Activated naive CD8-positive, alpha-beta T cell treated with anti-CD3 and anti-CD28 coated beads for 36 hours (primary cell): ENCODE measurements at regions not wholly inside any gene's neighbourhood (a gene's known extent, or its start where the extent isn't known, plus 50 kb on each side); places are given as distances from the start of the nearest gene placed in this dataset.
"Not testable (repeated sequence)": the region's sequence is repeated elsewhere in the genome, so short reads cannot be mapped to it uniquely, and the experiment has no call there.

Experiments
- DNase-seq: peaks from one replicate; pipeline ENCODE4 v3.0.0; 2021
- H3K27ac Mint-ChIP-seq: one replicate; pipeline ENCODE4 v1.8.0; 2022; ENCODE audit warnings: mild to moderate bottlenecking, moderate library complexity, mixed read lengths
- H3K27me3 Mint-ChIP-seq: one replicate; pipeline ENCODE4 v1.8.0; 2022; ENCODE audit warnings: mild to moderate bottlenecking, mixed read lengths
- H3K36me3 Mint-ChIP-seq: one replicate; pipeline ENCODE4 v1.8.0; 2021; ENCODE audit warnings: mild to moderate bottlenecking, mixed read lengths
- H3K4me1 Mint-ChIP-seq: one replicate; pipeline ENCODE4 v1.8.0; 2021; ENCODE audit warnings: mixed read lengths
- H3K4me3 Mint-ChIP-seq: one replicate; pipeline ENCODE4 v1.8.0; 2022; ENCODE audit warnings: mild to moderate bottlenecking, moderate library complexity, mixed read lengths
- H3K9me3 Mint-ChIP-seq: one replicate; pipeline ENCODE4 v1.8.0; 2022; ENCODE audit warnings: mixed read lengths

DNA sequence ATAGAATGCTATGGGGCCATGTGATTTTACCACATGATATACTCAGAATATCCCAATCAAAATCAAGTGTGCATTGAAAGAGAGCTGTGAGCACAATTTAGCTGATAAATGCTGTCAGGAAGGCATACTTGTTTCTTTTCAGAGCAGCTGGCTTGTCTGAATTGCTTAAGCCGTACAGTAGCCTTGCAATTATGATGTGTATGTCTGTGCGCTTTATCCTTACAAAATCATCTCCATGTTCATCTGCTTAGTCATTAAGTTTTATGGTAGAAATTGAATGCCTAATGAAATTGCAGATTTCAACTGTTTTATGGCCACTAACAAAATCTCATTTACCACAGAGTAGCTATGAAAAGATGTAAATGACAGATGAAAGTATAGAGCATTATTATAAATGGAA, 346.0 kb upstream of the DLGAP1 start:
- no peaks in the 10 kb centered on the region for H3K36me3 Mint-ChIP-seq
- H3K27ac Mint-ChIP-seq: no peak overlapping the region
- H3K9me3 Mint-ChIP-seq: peaks cover 2% of the 10 kb centered on the region
- no peaks in the 10 kb centered on the region for H3K4me1 Mint-ChIP-seq
- no peak overlapping the region for H3K4me3 Mint-ChIP-seq
- H3K27me3 Mint-ChIP-seq: peaks cover 3% of the 10 kb centered on the region
- DNase-seq: no peak

DNA sequence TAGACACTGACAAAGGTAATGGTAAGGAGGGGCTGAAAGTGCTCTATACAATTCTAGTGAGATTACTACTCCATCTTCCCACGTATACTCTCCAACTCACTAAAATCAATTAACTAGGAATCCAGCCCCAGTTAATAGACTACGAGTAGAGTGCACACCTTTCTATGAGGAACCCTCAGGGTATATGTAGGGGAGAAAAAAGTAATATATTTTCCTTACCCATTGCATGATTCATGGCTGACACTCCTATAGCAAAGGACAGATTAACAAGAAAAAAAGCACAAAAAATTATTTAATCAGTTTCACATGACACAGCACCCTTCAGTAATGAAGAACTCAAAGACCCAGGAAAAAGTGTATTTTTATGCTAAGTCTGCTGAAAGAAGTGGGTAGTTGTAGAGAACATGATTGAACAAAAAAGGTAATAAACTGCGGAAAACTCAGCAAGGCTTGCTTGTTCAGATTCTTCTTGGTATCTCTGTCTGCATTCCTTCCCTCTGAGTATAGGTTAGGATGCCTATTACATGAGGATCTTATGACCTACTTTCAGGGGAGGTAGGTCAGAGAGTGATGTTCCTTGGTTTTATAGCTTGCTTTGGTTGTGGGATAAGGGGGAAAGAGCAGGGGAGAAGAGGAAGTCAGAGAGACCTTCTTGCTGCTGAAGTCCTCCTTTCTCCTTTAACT, 342.0 kb upstream of the DLGAP1 start:
- no peak overlapping the region for H3K27ac Mint-ChIP-seq
- no peak overlapping the region for H3K4me3 Mint-ChIP-seq
- DNase-seq: no peak
- peaks cover 5% of the 10 kb centered on the region for H3K9me3 Mint-ChIP-seq
- H3K27me3 Mint-ChIP-seq: no peaks in the 10 kb centered on the region
- no peaks in the 10 kb centered on the region for H3K36me3 Mint-ChIP-seq
- H3K4me1 Mint-ChIP-seq: no peaks in the 10 kb centered on the region

DNA sequence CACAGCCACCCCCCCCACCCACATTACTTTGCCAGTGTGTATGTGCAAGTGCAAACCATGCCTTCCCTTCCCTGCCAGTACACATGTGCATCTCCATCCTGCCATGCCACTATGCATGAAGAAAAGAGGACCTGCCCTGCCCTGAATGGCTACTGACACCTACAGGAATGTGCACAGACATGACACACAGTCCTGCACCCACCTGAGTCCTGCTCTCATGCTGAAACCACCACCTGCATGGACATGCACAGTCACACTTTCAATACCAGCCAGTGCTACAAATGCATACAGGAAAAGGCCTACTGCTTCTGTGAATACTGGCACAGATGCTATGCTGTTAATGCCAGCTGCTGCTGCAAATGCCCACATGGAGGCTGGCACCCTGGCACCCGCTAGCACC, 334.4 kb upstream of the DLGAP1 start:
- H3K4me1 Mint-ChIP-seq: no peaks in the 10 kb centered on the region
- no peaks in the 10 kb centered on the region for H3K27me3 Mint-ChIP-seq
- no peaks in the 10 kb centered on the region for H3K9me3 Mint-ChIP-seq
- DNase-seq: no peak
- H3K36me3 Mint-ChIP-seq: no peaks in the 10 kb centered on the region
- no peak overlapping the region for H3K4me3 Mint-ChIP-seq
- H3K27ac Mint-ChIP-seq: no peak overlapping the region

DNA sequence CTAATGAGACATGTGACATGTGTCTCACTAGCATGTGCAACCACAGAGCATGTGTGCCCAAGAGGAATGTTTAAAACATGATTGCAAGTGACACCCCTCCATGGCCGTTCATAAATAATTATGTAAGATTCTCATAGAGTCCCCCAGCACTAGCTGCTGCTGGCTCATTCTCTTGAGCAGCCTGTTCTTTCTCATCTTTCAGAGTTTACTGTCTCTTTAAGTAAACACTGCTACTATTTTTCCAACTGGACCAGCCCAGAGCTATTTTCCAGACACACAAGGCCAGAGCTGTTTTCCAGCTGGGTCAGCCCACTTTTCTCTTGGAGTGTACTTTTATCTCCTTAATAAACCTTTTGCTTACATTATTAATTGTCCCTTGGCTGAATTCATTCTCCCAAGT, 326.8 kb upstream of the DLGAP1 start:
- Mint-ChIP-seq H3K4me1 (no peaks in the 10 kb centered on the region), H3K4me3 (no peak overlapping the region), H3K9me3 (peaks cover 1% of the 10 kb centered on the region), H3K36me3 (no peaks in the 10 kb centered on the region), H3K27me3 (no peaks in the 10 kb centered on the region), H3K27ac (no peak overlapping the region)
- DNase-seq: no peak

DNA sequence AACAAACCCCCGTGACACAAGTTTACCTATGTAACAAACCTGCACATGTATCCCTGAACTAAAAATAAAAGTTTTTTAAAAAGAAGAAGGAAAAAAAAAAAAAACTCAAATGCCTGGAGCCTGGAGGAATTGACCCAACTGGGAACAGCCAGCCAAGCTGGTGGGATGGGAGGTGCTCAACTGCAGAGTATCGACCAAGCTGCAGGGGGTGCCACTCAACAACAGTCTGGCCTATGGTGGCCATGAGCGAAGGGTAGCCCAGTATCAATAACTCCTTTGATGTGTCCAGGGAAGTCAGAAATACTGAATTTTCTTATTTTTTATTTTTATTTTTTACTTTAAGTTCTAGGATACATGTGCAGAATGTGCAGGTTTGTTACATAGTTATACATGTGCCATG, 310.3 kb upstream of the DLGAP1 start:
- no peak for DNase-seq
- Mint-ChIP-seq H3K9me3 (peaks cover 2% of the 10 kb centered on the region), H3K4me3 (no peak overlapping the region), H3K4me1 (no peaks in the 10 kb centered on the region), H3K36me3 (no peaks in the 10 kb centered on the region), H3K27ac (no peak overlapping the region), H3K27me3 (no peaks in the 10 kb centered on the region)

DNA sequence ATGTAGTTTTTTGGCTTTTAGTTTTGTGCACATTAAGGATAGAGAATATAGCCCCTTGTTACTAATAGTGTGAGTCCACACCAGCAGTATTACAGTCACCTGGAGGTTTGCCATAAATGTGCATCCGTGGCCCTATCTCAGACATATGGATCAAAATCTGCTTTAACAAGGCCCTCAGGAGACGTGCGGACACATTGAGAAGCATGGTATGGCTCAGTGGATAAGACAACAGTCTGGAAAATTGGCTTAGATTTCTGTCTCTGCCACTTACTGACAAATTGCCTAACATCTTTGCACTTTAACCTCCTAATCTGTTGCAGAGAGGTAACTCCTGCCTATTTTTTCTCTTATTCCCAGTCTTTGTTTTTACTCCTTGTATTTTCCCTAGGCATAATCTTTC, 307.2 kb upstream of the DLGAP1 start:
- Mint-ChIP-seq H3K4me1 (no peaks in the 10 kb centered on the region), H3K27me3 (no peaks in the 10 kb centered on the region), H3K9me3 (no peaks in the 10 kb centered on the region), H3K36me3 (no peaks in the 10 kb centered on the region), H3K4me3 (no peak overlapping the region), H3K27ac (no peak overlapping the region)
- DNase-seq: no peak

DNA sequence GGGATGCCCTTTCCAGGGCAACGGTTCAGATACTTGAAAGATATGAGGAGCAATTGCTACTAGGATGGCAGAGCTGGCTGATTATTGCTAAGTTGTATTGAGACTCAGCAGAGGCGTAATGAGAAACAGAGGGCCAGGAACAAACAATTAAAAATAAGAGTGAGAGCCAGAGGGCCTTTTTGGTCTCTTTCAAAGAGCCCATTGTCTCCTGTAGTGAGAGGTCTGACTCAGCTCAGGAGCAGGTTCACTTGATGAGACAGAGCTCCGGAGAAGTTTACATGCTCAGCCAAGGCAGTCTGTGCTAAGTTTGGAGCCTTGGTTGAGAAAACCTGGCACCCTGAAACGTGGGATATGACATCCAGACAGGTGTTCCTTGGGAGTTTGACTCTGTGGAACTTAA, 303.9 kb upstream of the DLGAP1 start:
- Mint-ChIP-seq H3K9me3 (no peaks in the 10 kb centered on the region), H3K27me3 (no peaks in the 10 kb centered on the region), H3K27ac (no peak overlapping the region), H3K4me1 (no peaks in the 10 kb centered on the region), H3K4me3 (no peak overlapping the region), H3K36me3 (no peaks in the 10 kb centered on the region)
- no peak for DNase-seq

DNA sequence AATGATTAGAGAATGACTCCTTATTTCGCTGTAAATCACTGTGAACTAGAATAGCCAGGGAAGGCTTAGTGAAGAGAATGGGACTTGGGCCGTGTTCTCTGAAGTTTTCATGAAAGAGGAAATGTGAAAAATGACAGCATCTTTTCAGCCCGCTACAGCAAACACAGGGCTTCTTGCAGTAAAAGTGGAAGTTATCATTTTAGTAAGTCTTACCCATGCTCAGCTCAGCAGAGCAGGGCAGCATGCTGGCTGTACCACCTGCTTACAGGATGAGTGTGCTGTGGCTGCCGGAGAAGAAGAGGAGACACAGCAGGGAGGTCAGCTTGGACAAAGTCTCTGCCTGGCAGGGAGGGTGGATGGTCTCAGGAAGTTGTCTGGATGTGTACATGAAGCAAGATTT, 300.7 kb upstream of the DLGAP1 start:
- Mint-ChIP-seq H3K4me1 (no peaks in the 10 kb centered on the region), H3K36me3 (no peaks in the 10 kb centered on the region), H3K27ac (no peak overlapping the region), H3K27me3 (no peaks in the 10 kb centered on the region), H3K9me3 (peaks cover 4% of the 10 kb centered on the region), H3K4me3 (no peak overlapping the region)
- DNase-seq: no peak

DNA sequence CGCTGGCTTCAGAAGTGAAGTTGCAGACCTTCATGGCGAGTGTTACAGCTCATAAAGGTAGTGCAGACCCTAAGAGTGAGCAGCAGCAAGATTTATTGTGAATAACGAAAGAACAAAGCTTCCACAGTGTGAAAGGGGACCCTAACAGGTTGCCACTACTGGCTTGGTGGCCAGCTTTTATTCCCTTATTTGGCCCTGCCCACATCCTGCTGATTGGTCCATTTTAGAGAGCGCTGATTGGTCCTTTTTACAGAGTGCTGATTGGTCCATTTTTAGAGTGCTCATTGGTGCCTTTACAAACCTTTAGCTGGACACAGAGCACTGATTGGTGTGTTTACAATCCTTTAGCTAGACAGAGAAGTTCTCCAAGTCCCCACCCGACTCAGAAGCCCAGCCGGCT, 298.0 kb upstream of the DLGAP1 start:
- DNase-seq, H3K9me3 Mint-ChIP-seq, H3K27me3 Mint-ChIP-seq, H3K27ac Mint-ChIP-seq, H3K4me3 Mint-ChIP-seq, H3K4me1 Mint-ChIP-seq, H3K36me3 Mint-ChIP-seq: not testable (repeated sequence)

DNA sequence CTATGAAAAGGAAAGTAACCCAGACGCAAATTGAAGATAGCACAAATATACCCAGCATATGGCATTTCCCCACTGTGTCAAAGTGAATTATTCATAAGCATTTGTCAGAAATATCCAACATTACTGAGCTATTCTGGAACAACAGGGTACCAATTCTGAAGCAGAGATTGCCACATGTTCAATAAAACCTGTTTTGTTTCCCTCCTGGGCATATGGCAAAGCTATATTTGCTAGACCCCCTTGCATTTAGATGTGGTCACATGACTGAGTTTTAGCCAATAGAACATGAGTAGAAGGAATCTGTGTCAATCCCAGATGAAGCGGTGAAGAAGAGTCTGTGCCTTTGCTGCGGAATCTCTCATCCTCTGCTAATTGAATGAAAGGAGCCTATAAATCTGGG, 296.4 kb upstream of the DLGAP1 start:
- H3K9me3 Mint-ChIP-seq: peaks cover 4% of the 10 kb centered on the region
- no peak overlapping the region for H3K27ac Mint-ChIP-seq
- no peak overlapping the region for H3K4me3 Mint-ChIP-seq
- no peak for DNase-seq
- H3K36me3 Mint-ChIP-seq: no peaks in the 10 kb centered on the region
- H3K27me3 Mint-ChIP-seq: no peaks in the 10 kb centered on the region
- no peaks in the 10 kb centered on the region for H3K4me1 Mint-ChIP-seq

DNA sequence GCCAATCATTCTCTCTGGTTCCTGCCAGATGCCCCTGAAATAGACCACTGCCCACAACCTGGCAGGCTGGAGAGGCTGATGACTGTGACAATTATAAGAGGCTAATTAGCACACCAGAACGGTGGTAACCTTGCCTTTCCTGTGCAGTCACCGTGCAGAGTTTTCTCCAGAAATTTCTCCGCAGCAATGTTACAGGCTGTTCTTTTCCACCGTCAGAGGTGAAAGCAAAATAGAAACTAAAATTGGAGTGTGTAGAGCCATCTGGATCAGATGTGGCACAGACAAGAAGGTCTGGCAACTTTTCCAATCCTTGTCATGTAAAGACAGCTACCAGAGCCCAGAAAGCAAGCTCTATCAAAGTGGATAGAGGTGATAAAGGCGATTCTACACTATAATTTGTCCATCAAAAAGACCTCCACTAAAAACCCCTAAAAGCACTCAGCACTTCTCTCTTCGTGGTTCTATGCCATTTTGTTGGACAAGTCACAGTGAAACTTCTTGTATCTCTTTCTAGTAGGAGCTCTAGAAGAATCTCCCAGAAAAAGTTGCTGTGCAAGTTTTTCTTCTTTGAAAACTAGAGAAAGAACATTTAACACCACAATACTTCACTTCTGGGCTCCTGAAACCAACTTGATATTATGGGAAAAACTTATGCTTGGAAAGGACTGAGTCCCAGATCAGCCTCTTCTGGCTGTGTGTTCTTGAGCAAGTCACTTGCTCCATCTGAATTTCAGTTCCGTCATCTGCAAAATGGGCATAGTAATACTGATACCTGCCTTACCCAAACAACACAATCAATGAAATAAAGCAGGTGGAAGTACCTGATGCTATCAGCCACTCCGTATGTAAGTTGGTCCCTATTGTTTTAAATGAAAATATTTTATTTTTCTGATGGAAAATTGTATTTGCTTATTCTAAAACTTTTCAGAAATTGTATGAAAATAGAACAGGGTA, 295.6 kb upstream of the DLGAP1 start:
- Mint-ChIP-seq H3K4me3 (no peak overlapping the region), H3K4me1 (no peaks in the 10 kb centered on the region), H3K36me3 (no peaks in the 10 kb centered on the region), H3K27me3 (no peaks in the 10 kb centered on the region), H3K27ac (no peak overlapping the region), H3K9me3 (peaks cover 5% of the 10 kb centered on the region)
- DNase-seq: no peak

DNA sequence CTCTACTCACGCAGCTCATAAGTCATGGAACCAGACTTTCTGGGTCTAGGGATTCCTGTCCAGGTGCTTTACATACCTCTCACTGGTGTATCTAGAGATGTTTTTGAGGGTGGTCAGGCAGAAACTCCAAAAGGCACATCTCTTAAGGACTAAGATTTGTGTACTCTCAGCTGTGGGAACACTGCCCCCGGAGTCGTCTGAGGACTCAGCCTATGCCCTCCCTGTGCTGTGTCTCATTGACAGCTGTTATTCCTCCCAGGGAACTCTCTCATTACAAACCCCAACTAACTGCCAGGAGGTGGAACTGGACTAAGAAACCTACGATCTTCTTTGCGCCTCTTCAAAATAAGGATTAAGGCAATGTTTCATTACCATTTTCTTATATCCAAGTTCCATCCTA, 293.9 kb upstream of the DLGAP1 start:
- no peak overlapping the region for H3K27ac Mint-ChIP-seq
- H3K4me1 Mint-ChIP-seq: no peaks in the 10 kb centered on the region
- no peak overlapping the region for H3K4me3 Mint-ChIP-seq
- no peaks in the 10 kb centered on the region for H3K36me3 Mint-ChIP-seq
- peaks cover 9% of the 10 kb centered on the region for H3K9me3 Mint-ChIP-seq
- H3K27me3 Mint-ChIP-seq: no peaks in the 10 kb centered on the region
- no peak for DNase-seq

DNA sequence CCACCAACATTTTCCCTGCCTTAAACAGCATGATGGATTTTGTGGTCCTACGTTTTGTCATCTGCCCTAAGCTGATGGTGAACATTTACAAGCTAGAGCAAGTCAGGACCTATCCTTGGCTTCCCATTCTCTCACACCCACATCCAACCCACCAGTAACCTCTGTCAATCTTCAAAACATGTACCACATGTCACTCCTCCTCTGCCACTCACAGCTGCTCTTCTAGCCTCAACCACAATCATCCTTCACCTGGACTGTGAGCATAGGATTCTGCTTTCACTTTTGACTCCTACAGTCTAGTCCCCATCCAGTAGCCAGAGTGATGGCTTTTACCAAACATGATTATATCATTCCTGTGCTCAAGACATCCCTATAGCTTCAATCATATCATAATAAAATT, 279.8 kb upstream of the DLGAP1 start:
- Mint-ChIP-seq H3K27me3 (no peaks in the 10 kb centered on the region), H3K4me3 (no peak overlapping the region), H3K27ac (no peak overlapping the region), H3K9me3 (peaks cover 6% of the 10 kb centered on the region), H3K4me1 (no peaks in the 10 kb centered on the region), H3K36me3 (no peaks in the 10 kb centered on the region)
- DNase-seq: no peak

DNA sequence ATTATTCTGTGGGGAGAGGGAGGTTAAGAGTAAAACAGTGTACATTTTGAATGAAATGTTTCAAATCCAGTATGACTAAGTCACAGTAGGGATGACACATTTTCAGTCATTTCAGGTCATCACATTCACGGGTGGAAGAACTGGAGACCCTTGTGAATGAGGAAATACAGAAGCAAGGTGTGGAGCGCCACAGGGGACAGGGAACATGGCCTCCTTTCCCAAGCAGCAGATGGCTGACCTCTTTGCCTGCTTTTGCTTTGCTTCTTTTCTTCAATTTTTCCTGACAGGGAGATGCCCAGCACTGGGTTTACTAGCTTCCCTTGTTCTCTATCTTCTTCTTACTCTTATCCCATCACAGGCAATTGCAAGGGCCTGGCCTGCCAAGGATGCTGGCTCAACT, 278.9 kb upstream of the DLGAP1 start:
- peaks cover 6% of the 10 kb centered on the region for H3K9me3 Mint-ChIP-seq
- H3K27ac Mint-ChIP-seq: no peak overlapping the region
- no peak for DNase-seq
- no peaks in the 10 kb centered on the region for H3K27me3 Mint-ChIP-seq
- H3K4me3 Mint-ChIP-seq: no peak overlapping the region
- H3K36me3 Mint-ChIP-seq: no peaks in the 10 kb centered on the region
- H3K4me1 Mint-ChIP-seq: no peaks in the 10 kb centered on the region

DNA sequence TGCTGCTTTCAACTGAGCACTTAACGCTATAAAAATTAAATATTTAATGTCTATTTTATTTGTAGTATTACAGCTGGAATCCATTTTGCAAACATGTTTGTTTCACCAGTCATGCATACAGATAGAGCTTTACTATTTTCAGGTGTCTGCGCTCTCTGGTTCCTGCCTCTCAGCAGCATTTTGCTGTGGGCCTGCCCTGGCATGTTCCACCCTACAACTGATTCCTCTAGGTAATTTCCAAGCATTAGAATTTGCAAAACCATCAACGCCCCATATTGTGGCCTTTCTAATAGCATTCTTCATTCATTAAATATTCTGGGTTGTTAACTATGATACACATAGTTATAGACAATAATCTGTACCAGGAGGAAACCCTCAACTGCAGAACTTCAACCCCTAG, 266.4 kb upstream of the DLGAP1 start:
- no peak for DNase-seq
- H3K9me3 Mint-ChIP-seq: no peaks in the 10 kb centered on the region
- no peaks in the 10 kb centered on the region for H3K27me3 Mint-ChIP-seq
- H3K36me3 Mint-ChIP-seq: no peaks in the 10 kb centered on the region
- H3K4me1 Mint-ChIP-seq: no peaks in the 10 kb centered on the region
- H3K4me3 Mint-ChIP-seq: no peak overlapping the region
- H3K27ac Mint-ChIP-seq: no peak overlapping the region

DNA sequence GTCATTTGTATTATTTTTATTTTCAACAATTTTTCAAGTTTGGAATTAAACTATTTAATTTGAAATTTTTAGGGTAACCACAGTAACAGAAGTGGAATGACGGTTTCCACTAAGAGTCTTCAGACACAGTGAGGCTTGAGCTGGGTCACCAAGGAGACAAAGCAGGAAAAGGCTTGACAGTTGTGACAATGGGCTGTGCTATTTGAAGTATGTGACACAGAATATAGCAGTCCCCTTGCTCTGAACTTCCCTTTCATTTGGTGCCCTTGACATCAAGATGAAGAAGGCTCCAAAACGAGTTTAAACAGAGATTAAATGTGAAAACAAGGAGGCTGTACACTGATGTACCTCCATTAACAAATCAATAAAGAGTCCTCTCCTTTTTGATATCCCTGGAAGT, 265.4 kb upstream of the DLGAP1 start:
- Mint-ChIP-seq H3K27ac (no peak overlapping the region), H3K36me3 (no peaks in the 10 kb centered on the region), H3K4me3 (no peak overlapping the region), H3K4me1 (no peaks in the 10 kb centered on the region), H3K9me3 (no peaks in the 10 kb centered on the region), H3K27me3 (no peaks in the 10 kb centered on the region)
- no peak for DNase-seq
